Osteoblast (primary cell): ENCODE measurements at regions not wholly inside any gene's neighbourhood (a gene's known extent, or its start where the extent isn't known, plus 50 kb on each side); places are given as distances from the start of the nearest gene placed in this dataset.

ENCODE experiments used
- DNase-seq: peaks from one replicate; pipeline ENCODE4 v3.0.0; 2011; ENCODE audit warnings: low spot score, mixed read lengths; ENCODE audit not compliant: insufficient read length; ENCODE audit errors: missing footprints
- H2AFZ ChIP-seq: 2 replicates; pipeline ENCODE4 v1.6.0; 2011; ENCODE audit warnings: mild to moderate bottlenecking, low read length
- H3K27ac ChIP-seq: 2 replicates; pipeline ENCODE4 v1.5.1; 2011; ENCODE audit warnings: mild to moderate bottlenecking, low read depth, low read length, moderate library complexity
- H3K27me3 ChIP-seq: 2 replicates; pipeline ENCODE4 v1.6.0; 2012; ENCODE audit warnings: mild to moderate bottlenecking, control low read depth, inconsistent platforms, low read length, moderate library complexity; ENCODE audit not compliant: insufficient read depth
- H3K36me3 ChIP-seq: 2 replicates; pipeline ENCODE4 v1.5.1; 2011; ENCODE audit warnings: mild to moderate bottlenecking, low read length, control low read depth, moderate library complexity; ENCODE audit not compliant: insufficient read depth
- H3K4me1 ChIP-seq: 2 replicates; pipeline ENCODE4 v1.5.1; 2011; ENCODE audit warnings: mild to moderate bottlenecking, low read length, control low read depth, moderate library complexity; ENCODE audit not compliant: insufficient read depth
- H3K4me2 ChIP-seq: 2 replicates; pipeline ENCODE4 v1.6.0; 2011; ENCODE audit warnings: mild to moderate bottlenecking, low read length; ENCODE audit not compliant: insufficient read depth
- H3K4me3 ChIP-seq: fragments of 200-600 bp; sonication (generic); 3 replicates; pipeline ENCODE4 v1.5.1; 2012; ENCODE audit warnings: mild to moderate bottlenecking, low read length, inconsistent platforms; ENCODE audit not compliant: insufficient read depth
- H3K79me2 ChIP-seq: 2 replicates; pipeline ENCODE4 v1.6.0; 2012; ENCODE audit warnings: mild to moderate bottlenecking, low read length, control low read depth, inconsistent platforms; ENCODE audit not compliant: insufficient read depth
- H3K9me3 ChIP-seq: 2 replicates; pipeline ENCODE4 v1.5.1; 2011; ENCODE audit warnings: low read depth, low read length, control low read depth
- H4K20me1 ChIP-seq: 2 replicates; pipeline ENCODE4 v1.6.0; 2012; ENCODE audit warnings: mild to moderate bottlenecking, low read length, control low read depth; ENCODE audit not compliant: insufficient read depth
- CTCF ChIP-seq: IDR thresholded peaks from 2 replicates; pipeline ENCODE4 v1.5.1; 2011; ENCODE audit warnings: mild to moderate bottlenecking, low read depth, low read length, moderate library complexity; ENCODE audit errors: extremely low read depth

GRCh38 chr10:123327450-123327849, 173.2 kb downstream of the BUB3 start:
- H3K4me2 ChIP-seq = no peak overlapping the region
- H3K79me2 ChIP-seq = no peaks in the 10 kb centered on the region
- no peaks in the 10 kb centered on the region for H3K4me1 ChIP-seq
- no peaks in the 10 kb centered on the region for H4K20me1 ChIP-seq
- no peak overlapping the region for H3K4me3 ChIP-seq
- H2AFZ ChIP-seq = no peak overlapping the region
- H3K36me3 ChIP-seq = no peaks in the 10 kb centered on the region
- H3K27ac ChIP-seq = no peak overlapping the region
- no peaks in the 10 kb centered on the region for H3K27me3 ChIP-seq
- TF ChIP-seq CTCF = no peak
- no peak for DNase-seq
- H3K9me3 ChIP-seq = no peaks in the 10 kb centered on the region

GRCh38 chr10:123327896-123328295, 173.7 kb downstream of the BUB3 start:
- Histone ChIP-seq H3K4me1 (no peaks in the 10 kb centered on the region), H4K20me1 (no peaks in the 10 kb centered on the region), H3K79me2 (no peaks in the 10 kb centered on the region), H2AFZ (no peak overlapping the region), H3K27ac (no peak overlapping the region), H3K4me2 (no peak overlapping the region), H3K36me3 (no peaks in the 10 kb centered on the region), H3K4me3 (no peak overlapping the region), H3K9me3 (no peaks in the 10 kb centered on the region), H3K27me3 (no peaks in the 10 kb centered on the region)
- no peak for TF ChIP-seq CTCF
- no peak for DNase-seq

- H3K36me3 ChIP-seq = no peaks in the 10 kb centered on the region
- DNase-seq = no peak
- H3K27me3 ChIP-seq = no peaks in the 10 kb centered on the region
- H3K9me3 ChIP-seq = no peaks in the 10 kb centered on the region
- H3K4me1 ChIP-seq = no peaks in the 10 kb centered on the region
- no peak overlapping the region for H2AFZ ChIP-seq
- no peaks in the 10 kb centered on the region for H3K79me2 ChIP-seq
- H3K27ac ChIP-seq = no peak overlapping the region
- no peak overlapping the region for H3K4me3 ChIP-seq
- no peaks in the 10 kb centered on the region for H4K20me1 ChIP-seq
- no peak for TF ChIP-seq CTCF
- peak overlapping the region; percentile 43 for H3K4me2 ChIP-seq
These were observed 177.2 kb downstream of the BUB3 start for GRCh38 chr10:123331438-123331837.

GRCh38 chr10:123346581-123346980, 192.4 kb downstream of the BUB3 start:
- Histone ChIP-seq H3K79me2 (no peaks in the 10 kb centered on the region), H3K4me3 (no peak overlapping the region), H3K9me3 (no peaks in the 10 kb centered on the region), H3K27ac (no peak overlapping the region), H2AFZ (no peak overlapping the region), H4K20me1 (no peaks in the 10 kb centered on the region), H3K27me3 (no peaks in the 10 kb centered on the region), H3K36me3 (no peaks in the 10 kb centered on the region), H3K4me2 (no peak overlapping the region), H3K4me1 (no peaks in the 10 kb centered on the region)
- DNase-seq = no peak
- TF ChIP-seq CTCF = no peak
